IPS-NIHi7 (cell line): ENCODE measurements at regions not wholly inside any gene's neighbourhood (a gene's known extent, or its start where the extent isn't known, plus 50 kb on each side); places are given as distances from the start of the nearest gene placed in this dataset.

Experiments
- DNase-seq: peaks from one replicate; pipeline ENCODE4 v3.0.0; 2012; ENCODE audit warnings: mixed read lengths; ENCODE audit errors: extremely low spot score

DNA sequence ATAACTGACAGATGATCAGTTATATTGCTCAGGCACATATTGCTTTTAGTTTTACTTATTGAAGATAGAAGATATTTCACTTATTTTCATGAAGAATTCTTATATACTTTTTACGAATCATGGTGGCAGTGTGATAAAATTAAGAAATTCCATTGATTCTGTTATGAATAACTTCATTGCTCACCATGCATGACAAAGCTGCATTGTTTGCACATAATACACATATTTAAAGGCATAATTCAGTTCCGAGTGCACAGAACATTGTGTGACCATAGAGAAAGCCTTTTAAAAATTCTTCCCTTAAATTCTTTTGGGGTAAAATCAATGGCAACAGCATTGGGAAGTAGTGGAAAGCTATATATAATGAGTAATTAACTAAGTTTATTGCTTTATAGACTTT lies 82.5 kb upstream of the NAALADL2 start:
- DNase-seq, result no peak

DNA sequence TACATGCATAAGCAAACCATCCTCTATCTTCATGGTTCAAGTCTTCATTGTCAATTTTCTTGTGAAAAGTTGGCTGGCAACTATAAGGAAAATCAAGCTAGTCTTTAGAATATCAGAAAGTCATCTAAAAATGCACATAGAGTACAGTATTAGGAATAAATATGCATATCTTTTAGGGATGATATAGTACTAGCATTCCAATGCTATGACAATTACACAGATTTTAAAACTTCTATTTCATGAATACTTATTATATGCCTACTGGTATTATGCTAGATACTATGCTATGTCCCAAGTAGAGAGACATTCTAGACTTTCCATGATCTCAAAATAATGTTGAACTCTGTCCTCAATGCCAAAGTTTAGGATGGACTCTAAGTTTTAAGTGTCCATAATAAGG lies 81.3 kb upstream of the NAALADL2 start:
- no peak for DNase-seq

DNA sequence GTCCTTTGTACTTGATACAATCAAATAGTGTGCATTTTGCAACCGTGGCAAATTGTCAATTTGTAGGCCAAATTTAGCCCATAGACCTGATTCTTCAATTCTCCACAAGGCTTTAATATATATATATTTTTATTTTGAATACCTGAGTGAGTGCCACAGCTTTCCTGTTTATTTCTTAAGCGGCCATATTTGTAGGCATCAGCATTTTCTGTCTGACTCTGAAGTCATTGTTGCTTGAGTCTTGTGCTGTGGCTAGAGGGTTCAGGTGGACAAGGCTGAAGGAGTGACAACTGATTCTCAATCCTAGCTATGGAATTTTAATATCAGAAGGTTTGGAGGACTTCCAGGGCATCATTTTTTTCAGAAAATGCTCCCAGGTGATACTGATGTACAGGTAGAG lies 75.6 kb upstream of the NAALADL2 start:
- DNase-seq, result no peak

DNA sequence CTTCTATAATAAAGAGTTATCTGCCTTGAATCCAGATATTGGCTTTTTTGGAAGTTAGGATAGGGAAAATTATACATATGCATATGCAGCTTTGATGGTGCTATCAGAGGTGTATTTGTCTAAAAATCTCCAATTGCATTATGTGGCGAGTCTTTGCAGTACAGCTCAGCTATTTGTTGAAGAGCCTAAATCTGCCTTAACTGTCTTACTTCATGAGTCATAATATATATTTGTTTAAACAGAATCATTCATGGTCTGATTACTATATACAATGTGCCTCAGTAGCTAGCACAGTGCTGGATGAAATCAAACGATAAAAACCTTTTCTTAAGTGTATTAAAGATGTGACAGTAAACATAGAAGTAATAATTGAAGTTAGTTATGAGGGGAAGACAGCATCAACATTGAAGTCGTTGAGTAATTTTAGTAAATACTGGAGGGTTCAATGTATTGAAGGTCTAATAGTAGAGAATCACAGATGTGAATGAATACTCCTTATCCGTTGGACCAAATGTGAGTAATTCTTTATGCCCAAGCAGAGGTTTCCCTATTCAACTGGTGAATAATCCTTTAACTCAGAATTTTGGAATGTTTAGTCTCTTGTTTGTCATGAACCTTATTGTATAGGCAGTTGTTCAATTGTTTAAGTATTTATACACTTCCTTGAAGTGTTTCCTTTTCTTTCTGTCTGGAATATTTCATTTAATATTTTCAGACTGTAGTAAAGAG lies 74.8 kb upstream of the NAALADL2 start:
- no peak for DNase-seq

DNA sequence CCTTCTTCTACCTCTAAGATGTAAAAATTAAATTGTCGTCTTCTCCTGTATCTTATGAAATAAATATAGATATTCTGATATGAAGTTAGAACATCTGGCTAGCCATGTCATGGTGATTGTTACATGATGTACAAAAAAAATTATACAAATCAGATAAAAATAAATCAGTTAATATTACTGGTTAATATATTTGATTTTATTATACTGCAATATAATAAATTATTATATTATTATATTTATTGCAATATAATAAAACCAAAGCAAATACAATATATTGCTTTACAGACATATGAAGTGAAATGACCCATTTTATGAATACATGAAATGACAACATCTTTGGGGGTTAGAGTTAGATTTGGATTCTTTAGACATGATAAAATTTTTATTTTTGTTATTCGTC lies 72.3 kb upstream of the NAALADL2 start:
- no peak for DNase-seq

DNA sequence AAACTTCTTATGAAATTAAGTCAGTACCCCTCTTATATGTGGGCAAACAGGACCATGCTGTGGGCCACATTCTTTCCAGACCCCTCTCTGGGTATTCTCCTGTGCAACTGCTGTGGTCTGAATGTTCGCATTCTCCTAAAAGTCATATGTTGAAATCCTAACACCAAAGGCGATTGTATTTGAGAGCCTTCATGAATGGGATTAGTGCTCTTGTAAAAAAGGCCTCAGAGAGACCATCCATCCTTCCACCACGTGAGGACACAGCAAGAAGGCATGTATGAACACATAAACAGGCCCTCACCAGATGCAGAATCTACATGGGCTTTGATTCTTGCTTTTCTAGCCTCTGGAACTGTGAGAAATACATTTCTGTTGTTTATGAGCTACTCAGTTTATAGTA lies 68.0 kb upstream of the NAALADL2 start:
- DNase-seq, result no peak

DNA sequence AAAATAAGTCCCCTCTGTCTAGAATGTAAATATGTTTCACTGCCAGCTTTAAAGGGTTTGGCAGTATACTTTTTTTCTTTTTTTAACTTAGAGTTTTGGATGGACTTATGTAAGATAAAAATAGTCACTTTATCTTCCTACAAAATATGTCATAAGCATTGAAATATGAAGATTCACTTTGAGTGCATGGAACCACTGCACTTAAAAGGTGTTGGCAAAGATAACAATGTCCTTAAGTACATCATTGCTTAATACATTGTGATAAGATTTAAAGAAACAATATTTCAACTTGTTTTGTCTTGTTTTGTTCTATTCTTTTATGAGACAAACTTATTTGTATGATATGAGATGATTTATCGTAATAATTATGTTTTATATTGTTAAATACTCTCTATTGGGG lies 66.3 kb upstream of the NAALADL2 start:
- no peak for DNase-seq
